ENCODE measurements at regions not wholly inside any gene's neighbourhood (a gene's known extent, or its start where the extent isn't known, plus 50 kb on each side); places are given as distances from the start of the nearest gene placed in this dataset.

- DNase-seq, result no peak
These were observed 435.4 kb downstream of the IRS1 start for GRCh38 chr2:226364217-226364616.

- no peak for DNase-seq
These were observed 436.6 kb downstream of the IRS1 start for GRCh38 chr2:226362980-226363379.

GRCh38 chr2:226360658-226361057 is 439.0 kb downstream of the IRS1 start:
- DNase-seq, result no peak

GRCh38 chr2:226358688-226359087 is 440.9 kb downstream of the IRS1 start:
- DNase-seq, result no peak

- no peak for DNase-seq
These were observed 441.8 kb downstream of the IRS1 start for GRCh38 chr2:226357816-226358215.

GRCh38 chr2:226355600-226355999 is 444.0 kb downstream of the IRS1 start:
- no peak for DNase-seq

GRCh38 chr2:226354434-226354833 is 445.2 kb downstream of the IRS1 start:
- DNase-seq, result no peak

- DNase-seq, result no peak
These were observed 446.6 kb downstream of the IRS1 start for GRCh38 chr2:226352941-226353560.

- no peak for DNase-seq
These were observed 447.9 kb downstream of the IRS1 start for GRCh38 chr2:226351711-226352110.

GRCh38 chr2:226339616-226340015 is 460.0 kb downstream of the IRS1 start:
- no peak for DNase-seq

GRCh38 chr2:226338825-226339224 is 460.8 kb downstream of the IRS1 start:
- DNase-seq, result no peak

- no peak for DNase-seq
These were observed 461.5 kb downstream of the IRS1 start for GRCh38 chr2:226337941-226338600.

- no peak for DNase-seq
These were observed 463.3 kb downstream of the IRS1 start for GRCh38 chr2:226336283-226336682.

- no peak for DNase-seq
These were observed 464.5 kb downstream of the IRS1 start for GRCh38 chr2:226334981-226335720.

GRCh38 chr2:226333388-226333787 is 466.2 kb downstream of the IRS1 start:
- DNase-seq, result no peak

GRCh38 chr2:226330206-226330605 is 469.4 kb downstream of the IRS1 start:
- no peak for DNase-seq

GRCh38 chr2:226329180-226329579 is 470.4 kb downstream of the IRS1 start:
- no peak for DNase-seq

GRCh38 chr2:226327830-226328229 is 471.8 kb downstream of the IRS1 start:
- DNase-seq, result no peak

GRCh38 chr2:226325526-226325925 is 474.1 kb downstream of the IRS1 start:
- DNase-seq, result no peak

- no peak for DNase-seq
These were observed 479.3 kb downstream of the IRS1 start for GRCh38 chr2:226320076-226320948.

GRCh38 chr2:226317970-226318369 is 481.6 kb downstream of the IRS1 start:
- no peak for DNase-seq

GRCh38 chr2:226313060-226313459 is 486.6 kb downstream of the IRS1 start:
- no peak for DNase-seq

GRCh38 chr2:226312155-226312554 is 487.5 kb downstream of the IRS1 start:
- no peak for DNase-seq

Measured in CD4-positive, alpha-beta T cell treated with Interleukin-21 for 1 hour (primary cell).